Mesodermal cell (in vitro differentiated cells): ENCODE measurements at regions not wholly inside any gene's neighbourhood (a gene's known extent, or its start where the extent isn't known, plus 50 kb on each side); places are given as distances from the start of the nearest gene placed in this dataset.

Experiments
- H3K27ac ChIP-seq: 2 replicates; pipeline ENCODE4 v1.7.0; 2013; ENCODE audit warnings: mild to moderate bottlenecking, low read depth, low read length, moderate library complexity; ENCODE audit not compliant: severe bottlenecking
- H3K36me3 ChIP-seq: 2 replicates; pipeline ENCODE4 v1.7.1; 2013; ENCODE audit warnings: mild to moderate bottlenecking, low read length, moderate library complexity; ENCODE audit not compliant: control insufficient read depth, insufficient read depth
- H3K4me1 ChIP-seq: one replicate; pipeline ENCODE4 v1.7.1; 2013; ENCODE audit warnings: mild to moderate bottlenecking, low read length; ENCODE audit not compliant: insufficient read depth, control insufficient read depth, poor library complexity, severe bottlenecking
- H3K4me3 ChIP-seq: 2 replicates; pipeline ENCODE4 v1.7.0; 2013; ENCODE audit warnings: low read length, control low read depth, mild to moderate bottlenecking; ENCODE audit not compliant: insufficient read depth, poor library complexity, severe bottlenecking; ENCODE audit errors: extremely low read depth
- H3K9me3 ChIP-seq: 2 replicates; pipeline ENCODE4 v1.7.1; 2013; ENCODE audit warnings: mild to moderate bottlenecking, low read length, moderate library complexity; ENCODE audit not compliant: control insufficient read depth
- WGBS, 2 experiments: methylation state at CpG; one replicate each; pipeline ENCODE4 v1.1.5; 2013; ENCODE audit warnings: missing lambda C conversion rate in 2 of 2; ENCODE audit not compliant: insufficient coverage in 2 of 2; 5-methylcytosine and 5-hydroxymethylcytosine counted together

DNA sequence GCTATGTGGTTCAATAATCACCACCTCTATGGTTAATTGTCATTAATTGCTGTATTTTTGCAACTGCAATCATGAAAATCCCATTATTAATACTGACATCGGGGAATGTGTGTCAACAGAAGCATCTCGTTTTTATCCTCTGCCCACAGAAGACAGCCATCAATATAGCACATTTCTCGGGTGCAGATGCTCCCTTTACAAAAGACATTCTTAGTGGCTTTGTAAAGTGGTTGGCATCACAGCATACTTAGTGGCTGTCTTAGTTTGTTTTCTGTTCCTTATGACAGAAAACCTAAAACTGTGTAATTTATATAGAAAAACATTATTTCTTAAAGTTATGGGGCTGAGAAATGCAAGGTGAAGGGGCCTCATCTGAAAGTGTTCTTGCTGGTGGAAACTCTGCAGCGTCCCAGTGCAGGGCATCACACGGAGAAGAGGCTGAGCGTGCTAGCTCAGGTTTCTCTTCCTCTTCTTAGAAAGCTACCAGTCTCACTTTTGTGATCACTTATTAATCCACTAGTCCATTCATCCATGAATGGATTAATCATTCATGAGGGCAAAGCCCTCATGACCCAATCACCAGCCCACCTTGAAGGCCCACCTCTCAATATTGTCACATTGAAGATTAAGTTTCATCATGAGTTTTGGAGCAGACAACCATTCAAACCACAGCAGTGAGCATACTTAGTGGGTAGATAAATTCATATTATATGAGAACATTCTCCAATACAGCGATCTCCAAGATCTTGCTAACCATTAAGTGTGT is 1067.7 kb upstream of the PABPC4L start:
- Histone ChIP-seq H3K4me1 (no peaks in the 10 kb centered on the region), H3K4me3 (no peak overlapping the region), H3K36me3 (no peaks in the 10 kb centered on the region), H3K27ac (no peak overlapping the region), H3K9me3 (no peaks in the 10 kb centered on the region)
- 74 to 93% methylated on average over 4 of the region's 7 CpGs for WGBS, 2 experiments

DNA sequence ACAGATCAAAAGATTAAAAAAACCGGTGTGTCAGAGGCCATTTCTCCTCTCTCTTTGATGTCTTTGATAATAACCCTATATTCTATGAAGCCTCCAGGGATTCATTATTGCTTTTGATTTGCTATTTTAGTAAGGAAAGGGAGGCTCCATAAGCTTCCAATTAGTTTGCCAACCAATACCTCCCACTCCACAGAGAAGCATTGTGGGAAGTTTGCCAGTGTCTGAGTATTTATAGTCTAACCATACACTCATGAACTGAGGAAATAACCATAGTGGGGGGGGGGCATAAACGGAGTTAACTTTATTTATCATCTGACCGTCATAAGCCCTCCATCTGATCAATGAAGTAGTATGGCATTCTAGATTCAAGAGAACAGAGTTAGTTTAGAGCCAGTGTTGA is 1066.8 kb upstream of the PABPC4L start:
- H3K4me1 ChIP-seq: no peaks in the 10 kb centered on the region
- H3K36me3 ChIP-seq: no peaks in the 10 kb centered on the region
- no peaks in the 10 kb centered on the region for H3K9me3 ChIP-seq
- H3K4me3 ChIP-seq: no peak overlapping the region
- H3K27ac ChIP-seq: no peak overlapping the region
- 100% methylated on average over 1 of the region's 3 CpGs; no CpG with 5 or more reads in 1 of the 2 experiments for WGBS, 2 experiments

DNA sequence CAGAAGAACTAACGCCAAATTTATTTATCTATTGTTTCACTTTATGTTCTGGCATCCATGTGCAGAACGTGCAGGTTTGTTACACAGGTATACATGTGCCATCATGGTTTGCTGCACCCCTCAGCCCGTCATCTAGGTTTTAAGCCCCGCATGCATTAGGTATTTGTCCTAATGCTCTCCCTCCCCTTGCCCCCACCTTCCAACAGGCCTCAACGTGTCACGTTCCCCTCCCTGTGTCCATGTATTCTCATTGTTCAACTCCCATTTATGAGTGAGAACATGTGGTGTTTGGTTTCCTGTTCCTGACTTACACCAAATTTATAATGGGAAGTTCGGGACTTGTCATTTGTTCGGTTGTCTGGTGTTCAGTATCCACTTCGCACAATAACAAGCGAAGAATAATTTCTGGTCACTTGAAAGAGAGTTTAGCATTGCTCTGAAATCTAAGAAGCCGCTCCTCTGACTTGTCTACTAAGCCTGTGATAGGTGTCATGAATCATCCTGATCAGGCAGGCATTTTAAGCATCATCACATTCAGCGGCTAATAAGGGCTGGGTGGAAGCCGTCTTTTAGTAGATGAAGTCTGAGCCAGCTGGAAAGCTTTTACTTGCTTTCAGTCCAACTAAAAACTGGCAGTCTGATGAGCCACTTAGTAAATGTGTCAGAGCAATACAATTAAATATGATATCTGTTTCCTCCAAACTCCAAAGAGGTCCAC is 1065.7 kb upstream of the PABPC4L start:
- no peaks in the 10 kb centered on the region for H3K36me3 ChIP-seq
- H3K27ac ChIP-seq: no peak overlapping the region
- H3K4me1 ChIP-seq: no peaks in the 10 kb centered on the region
- WGBS, 2 experiments: 93 to 94% methylated on average over 9 to 11 of the region's 13 CpGs
- H3K4me3 ChIP-seq: no peak overlapping the region
- H3K9me3 ChIP-seq: no peaks in the 10 kb centered on the region

DNA sequence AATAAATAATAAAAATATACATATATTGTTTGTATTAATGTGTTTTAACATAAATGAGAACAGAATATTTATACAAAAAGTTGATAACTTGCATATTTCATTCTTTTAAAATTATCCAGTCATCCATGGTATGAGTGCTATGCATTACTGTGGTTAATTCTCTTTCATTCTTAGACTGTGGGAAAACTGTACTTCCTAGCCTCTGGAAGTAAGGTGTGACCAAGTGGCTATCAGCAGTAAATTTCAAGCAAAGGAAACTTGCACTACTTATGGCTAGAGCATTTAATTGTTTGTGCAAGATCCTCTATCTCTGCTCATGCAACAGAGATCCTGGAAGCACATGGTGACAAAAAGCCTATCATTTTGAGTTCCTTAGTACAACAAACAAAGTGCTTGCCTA is 1054.5 kb upstream of the PABPC4L start:
- Histone ChIP-seq H3K9me3 (no peaks in the 10 kb centered on the region), H3K4me1 (peaks cover 3% of the 10 kb centered on the region), H3K4me3 (no peak overlapping the region), H3K27ac (no peak overlapping the region), H3K36me3 (no peaks in the 10 kb centered on the region)

DNA sequence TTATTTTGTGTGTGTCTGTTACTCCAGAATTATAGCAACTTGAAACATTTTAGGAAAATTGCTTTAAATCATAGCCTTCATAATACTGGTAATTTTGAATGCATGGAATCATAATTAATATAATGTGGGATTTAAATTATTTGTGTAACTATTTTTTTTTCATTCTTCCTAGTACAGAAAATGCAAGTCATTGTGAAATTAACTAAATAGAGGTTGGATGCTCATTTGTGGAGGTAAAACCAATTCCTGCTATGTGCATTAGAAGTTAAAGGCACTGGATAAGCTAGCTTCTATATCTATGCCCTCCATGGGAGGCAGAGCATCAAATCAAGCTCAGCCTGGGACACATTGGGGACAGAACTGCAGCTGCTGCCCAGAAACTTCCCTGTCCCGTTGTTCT is 1048.5 kb upstream of the PABPC4L start:
- no peaks in the 10 kb centered on the region for H3K36me3 ChIP-seq
- H3K4me1 ChIP-seq: no peaks in the 10 kb centered on the region
- H3K9me3 ChIP-seq: no peaks in the 10 kb centered on the region
- no peak overlapping the region for H3K4me3 ChIP-seq
- no peak overlapping the region for H3K27ac ChIP-seq
- no CpG with 5 or more reads among the region's 1 CpG for WGBS, 2 experiments

DNA sequence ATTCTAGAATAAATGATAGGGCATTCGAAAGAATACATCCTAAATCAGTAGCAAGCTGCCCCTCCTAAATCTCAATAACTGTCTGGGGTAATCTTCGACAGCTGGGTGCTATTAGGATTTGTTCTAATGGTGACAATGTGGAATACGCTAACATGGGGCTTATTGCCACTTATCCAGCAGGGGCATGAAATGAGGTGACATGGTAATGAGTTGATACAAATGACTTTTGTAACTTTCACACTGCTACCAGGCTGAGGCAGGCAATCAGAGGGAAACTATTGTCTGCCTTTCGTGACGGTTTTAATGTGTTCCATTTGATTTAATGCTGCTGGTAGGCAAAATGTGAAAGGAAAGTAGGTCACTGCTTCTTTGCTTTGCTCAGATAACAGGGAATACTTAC is 1047.4 kb upstream of the PABPC4L start:
- Histone ChIP-seq H3K9me3 (no peaks in the 10 kb centered on the region), H3K4me1 (peaks cover under 1% of the 10 kb centered on the region), H3K4me3 (no peak overlapping the region), H3K27ac (no peak overlapping the region), H3K36me3 (no peaks in the 10 kb centered on the region)
- 93 to 100% methylated on average over 2 to 3 of the region's 5 CpGs for WGBS, 2 experiments

DNA sequence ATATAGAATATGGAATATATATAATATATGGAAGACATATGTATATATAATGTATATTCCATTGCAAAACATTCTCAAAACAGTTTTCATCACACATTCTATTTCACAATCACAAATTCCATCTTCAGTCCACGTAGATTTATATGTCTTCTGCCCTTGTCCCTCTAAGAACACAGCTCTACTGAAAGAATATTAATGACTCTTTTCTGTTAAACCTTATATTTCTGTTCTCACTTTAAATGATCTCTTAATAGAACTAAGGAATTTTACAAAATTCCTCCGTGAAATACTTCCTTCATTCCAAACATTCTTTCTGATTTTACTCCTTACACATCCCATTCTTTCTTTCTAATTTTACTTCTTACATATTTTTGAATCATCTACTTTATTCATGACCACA is 1043.1 kb upstream of the PABPC4L start:
- Histone ChIP-seq H3K27ac (no peak overlapping the region), H3K9me3 (no peaks in the 10 kb centered on the region), H3K36me3 (no peaks in the 10 kb centered on the region), H3K4me1 (peaks cover 4% of the 10 kb centered on the region), H3K4me3 (no peak overlapping the region)
- WGBS, 2 experiments: 63 to 79% methylated on average over 2 of the region's 2 CpGs

DNA sequence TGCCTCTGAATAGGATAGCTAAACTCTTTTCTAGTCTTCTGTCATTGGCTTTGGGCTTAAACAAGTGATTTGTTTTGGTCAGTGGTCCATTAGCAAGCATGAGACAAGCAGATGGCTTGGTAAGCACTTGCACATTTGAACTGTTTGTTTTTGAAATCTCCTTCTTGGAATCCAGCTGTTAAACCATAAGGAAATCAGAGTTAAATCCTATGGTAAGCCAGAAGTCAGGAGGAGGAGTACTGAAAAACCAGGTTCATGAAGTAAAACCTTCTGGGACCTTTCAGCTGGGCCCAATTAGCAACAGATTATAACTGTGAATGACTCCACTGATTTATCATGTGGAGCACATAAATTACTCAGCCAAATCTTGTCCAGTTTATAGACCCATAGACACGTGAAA is 1042.5 kb upstream of the PABPC4L start:
- Histone ChIP-seq H3K9me3 (no peaks in the 10 kb centered on the region), H3K4me3 (no peak overlapping the region), H3K27ac (no peak overlapping the region), H3K36me3 (no peaks in the 10 kb centered on the region), H3K4me1 (peaks cover 4% of the 10 kb centered on the region)
- no CpG with 5 or more reads among the region's 1 CpG for WGBS, 2 experiments

DNA sequence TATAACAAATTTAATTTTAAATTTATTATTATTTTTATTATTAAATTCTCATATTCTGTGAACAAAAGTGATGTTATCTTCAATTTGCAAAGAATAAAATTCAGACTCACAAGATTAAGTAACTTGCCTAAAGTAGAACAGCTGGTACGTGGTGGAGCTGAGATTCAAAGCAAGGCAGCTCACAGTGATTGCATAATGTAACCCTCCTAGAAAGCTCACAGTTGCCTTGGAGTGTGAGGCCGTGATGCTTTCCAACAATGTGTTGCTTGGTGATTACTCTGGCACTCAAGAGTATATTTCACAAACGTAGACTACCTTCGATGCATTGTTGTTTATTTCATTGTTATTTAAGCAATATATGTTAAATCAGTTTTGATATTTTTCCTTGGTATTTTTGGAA is 1039.2 kb upstream of the PABPC4L start:
- no peaks in the 10 kb centered on the region for H3K9me3 ChIP-seq
- no peak overlapping the region for H3K4me3 ChIP-seq
- no peak overlapping the region for H3K27ac ChIP-seq
- H3K4me1 ChIP-seq: peaks cover 4% of the 10 kb centered on the region
- H3K36me3 ChIP-seq: no peaks in the 10 kb centered on the region
- 86% methylated on average over 1 of the region's 4 CpGs; no CpG with 5 or more reads in 1 of the 2 experiments for WGBS, 2 experiments

DNA sequence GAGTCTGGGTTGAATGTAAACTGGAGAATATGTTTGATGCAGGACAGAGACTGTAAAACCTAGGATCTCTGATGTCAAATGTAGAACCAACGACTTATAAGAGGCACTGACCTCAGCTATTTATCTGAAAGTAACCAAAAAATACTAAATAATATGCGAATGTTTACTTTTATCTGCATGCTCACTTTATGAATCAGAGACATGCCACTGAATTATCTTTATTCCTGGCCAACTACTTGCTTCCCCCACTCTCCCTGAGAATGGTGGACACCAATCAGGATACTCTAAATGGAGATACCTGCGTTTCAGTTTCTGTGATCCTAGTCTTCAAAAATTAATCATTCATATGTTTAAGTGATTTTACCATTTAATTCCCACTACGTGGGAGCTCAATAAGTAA is 1038.4 kb upstream of the PABPC4L start:
- Histone ChIP-seq H3K36me3 (no peaks in the 10 kb centered on the region), H3K9me3 (no peaks in the 10 kb centered on the region), H3K4me3 (no peak overlapping the region), H3K4me1 (peaks cover 4% of the 10 kb centered on the region), H3K27ac (no peak overlapping the region)
- WGBS, 2 experiments: 100% methylated on average over 1 of the region's 4 CpGs

DNA sequence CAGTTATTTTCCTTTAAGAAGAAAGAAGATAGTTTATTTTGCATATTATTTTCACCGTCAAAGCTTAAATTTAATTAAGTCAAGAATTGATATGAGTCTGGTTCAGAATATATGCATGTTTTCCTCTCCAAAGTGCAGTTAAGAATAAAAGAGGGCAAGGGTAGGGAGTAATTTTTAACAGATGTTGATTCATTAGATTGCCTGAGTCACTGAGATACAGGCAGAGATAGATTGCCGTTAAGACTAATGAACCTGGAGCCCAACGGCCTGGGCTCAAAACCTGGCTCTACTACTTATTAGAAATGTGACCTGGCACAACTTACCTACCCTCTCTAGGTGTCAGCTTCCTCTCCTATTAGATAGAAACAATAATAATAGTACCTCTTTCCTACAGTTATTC is 1037.4 kb upstream of the PABPC4L start:
- WGBS, 2 experiments: 68 to 89% methylated on average over 2 of the region's 3 CpGs
- H3K36me3 ChIP-seq: no peaks in the 10 kb centered on the region
- H3K9me3 ChIP-seq: no peaks in the 10 kb centered on the region
- H3K4me1 ChIP-seq: peaks cover 3% of the 10 kb centered on the region
- no peak overlapping the region for H3K27ac ChIP-seq
- H3K4me3 ChIP-seq: no peak overlapping the region
